Activated naive CD8-positive, alpha-beta T cell treated with anti-CD3 and anti-CD28 coated beads, Interleukin-2, amount 50 U/mL, for 24 hours (primary cell): ENCODE measurements at regions not wholly inside any gene's neighbourhood (a gene's known extent, or its start where the extent isn't known, plus 50 kb on each side); places are given as distances from the start of the nearest gene placed in this dataset.

Experiments used
- ATAC-seq: fragments of 150-1000 bp; cut with Tn5 transposase; one replicate; pipeline ENCODE4 v1.10.0; 2021
- DNase-seq: peaks from one replicate; pipeline ENCODE4 v3.0.0; 2021
- H3K27ac Mint-ChIP-seq: one replicate; pipeline ENCODE4 v1.8.0; 2021; ENCODE audit warnings: mild to moderate bottlenecking, mixed read lengths
- H3K27me3 Mint-ChIP-seq: one replicate; pipeline ENCODE4 v1.8.0; 2021; ENCODE audit warnings: mixed read lengths
- H3K36me3 Mint-ChIP-seq: one replicate; pipeline ENCODE4 v1.8.0; 2021; ENCODE audit warnings: low read depth, mixed read lengths
- H3K4me1 Mint-ChIP-seq: one replicate; pipeline ENCODE4 v1.8.0; 2021; ENCODE audit warnings: mixed read lengths
- H3K4me3 Mint-ChIP-seq: one replicate; pipeline ENCODE4 v1.8.0; 2021; ENCODE audit warnings: mild to moderate bottlenecking, moderate library complexity, mixed read lengths
- H3K9me3 Mint-ChIP-seq: one replicate; pipeline ENCODE4 v1.8.0; 2021; ENCODE audit warnings: mixed read lengths

- H3K27me3 Mint-ChIP-seq: no peaks in the 10 kb centered on the region
- ATAC-seq: no peak
- H3K36me3 Mint-ChIP-seq: no peaks in the 10 kb centered on the region
- no peak for DNase-seq
- H3K9me3 Mint-ChIP-seq: peaks cover 4% of the 10 kb centered on the region
- no peak overlapping the region for H3K27ac Mint-ChIP-seq
- H3K4me3 Mint-ChIP-seq: no peak overlapping the region
- H3K4me1 Mint-ChIP-seq: no peaks in the 10 kb centered on the region
Measured at GRCh38 chr13:72424059-72424458, 303.4 kb downstream of the MZT1 start.

- Mint-ChIP-seq H3K27ac (no peak overlapping the region), H3K4me1 (no peaks in the 10 kb centered on the region), H3K36me3 (no peaks in the 10 kb centered on the region), H3K9me3 (peaks cover 4% of the 10 kb centered on the region), H3K27me3 (no peaks in the 10 kb centered on the region), H3K4me3 (no peak overlapping the region)
- no peak for ATAC-seq
- DNase-seq: no peak
Measured at GRCh38 chr13:72415817-72416216, 311.6 kb downstream of the MZT1 start.

DNA sequence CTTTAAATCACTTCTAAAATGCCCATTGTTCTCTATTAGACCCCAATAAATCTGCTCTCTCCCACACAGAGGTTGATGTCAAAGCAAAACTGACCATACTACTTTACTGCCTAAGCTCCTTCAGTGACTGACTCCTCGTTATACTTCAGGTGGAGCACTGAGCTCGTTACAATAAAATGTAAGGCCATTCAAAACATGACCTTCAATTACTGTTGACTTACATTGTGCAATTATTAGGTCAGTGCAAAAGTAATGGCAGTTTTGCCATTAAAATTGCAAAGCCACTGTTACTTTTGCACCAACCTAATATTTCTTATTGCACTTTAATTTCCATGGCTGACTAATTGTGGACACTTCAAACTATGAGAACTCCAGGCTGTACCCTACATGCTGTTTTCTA lies 314.9 kb downstream of the MZT1 start:
- DNase-seq (no peak), ATAC-seq (no peak)
- Mint-ChIP-seq H3K27me3 (no peaks in the 10 kb centered on the region), H3K9me3 (no peaks in the 10 kb centered on the region), H3K4me1 (no peaks in the 10 kb centered on the region), H3K27ac (no peak overlapping the region), H3K36me3 (no peaks in the 10 kb centered on the region), H3K4me3 (no peak overlapping the region)

GRCh38 chr13:72405441-72405840 lies 322.0 kb downstream of the MZT1 start:
- H3K36me3 Mint-ChIP-seq: no peaks in the 10 kb centered on the region
- H3K27me3 Mint-ChIP-seq: no peaks in the 10 kb centered on the region
- H3K9me3 Mint-ChIP-seq: no peaks in the 10 kb centered on the region
- H3K4me1 Mint-ChIP-seq: no peaks in the 10 kb centered on the region
- DNase-seq: no peak
- ATAC-seq: no peak
- H3K4me3 Mint-ChIP-seq: no peak overlapping the region
- H3K27ac Mint-ChIP-seq: no peak overlapping the region

GRCh38 chr13:72403396-72404010 lies 323.9 kb downstream of the MZT1 start:
- no peak for ATAC-seq
- DNase-seq: no peak

GRCh38 chr13:72400856-72401255 lies 326.6 kb downstream of the MZT1 start:
- ATAC-seq: no peak
- no peak for DNase-seq
- no peaks in the 10 kb centered on the region for H3K27me3 Mint-ChIP-seq

More at GRCh38 chr13:72403396-72404010, 323.9 kb downstream of the MZT1 start:
- Mint-ChIP-seq H3K9me3 (peaks cover 6% of the 10 kb centered on the region), H3K36me3 (no peaks in the 10 kb centered on the region), H3K4me1 (no peaks in the 10 kb centered on the region), H3K4me3 (no peak overlapping the region), H3K27me3 (no peaks in the 10 kb centered on the region), H3K27ac (no peak overlapping the region)

DNA sequence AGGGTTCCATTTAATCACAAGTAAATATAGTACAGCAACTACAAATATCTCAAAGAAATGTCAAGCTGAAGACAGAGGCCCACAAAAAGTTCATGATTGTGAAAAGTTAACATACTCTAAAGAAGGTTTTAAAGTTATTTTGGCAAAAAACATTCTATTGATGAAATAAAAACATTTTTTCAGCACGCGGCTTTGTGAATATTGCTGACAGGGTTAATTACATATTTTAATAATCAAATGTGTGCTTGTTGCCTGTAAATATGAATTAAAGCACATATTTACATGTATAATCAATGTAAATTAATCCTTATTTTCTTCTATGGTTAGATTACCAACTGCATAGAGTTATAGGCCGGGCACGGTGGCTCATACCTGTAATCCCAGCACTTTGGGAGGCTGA lies 328.1 kb downstream of the MZT1 start:
- no peaks in the 10 kb centered on the region for H3K27me3 Mint-ChIP-seq

More at GRCh38 chr13:72400856-72401255, 326.6 kb downstream of the MZT1 start:
- Mint-ChIP-seq H3K27ac (no peak overlapping the region), H3K4me1 (no peaks in the 10 kb centered on the region), H3K9me3 (peaks cover 6% of the 10 kb centered on the region), H3K36me3 (no peaks in the 10 kb centered on the region), H3K4me3 (no peak overlapping the region)

DNA sequence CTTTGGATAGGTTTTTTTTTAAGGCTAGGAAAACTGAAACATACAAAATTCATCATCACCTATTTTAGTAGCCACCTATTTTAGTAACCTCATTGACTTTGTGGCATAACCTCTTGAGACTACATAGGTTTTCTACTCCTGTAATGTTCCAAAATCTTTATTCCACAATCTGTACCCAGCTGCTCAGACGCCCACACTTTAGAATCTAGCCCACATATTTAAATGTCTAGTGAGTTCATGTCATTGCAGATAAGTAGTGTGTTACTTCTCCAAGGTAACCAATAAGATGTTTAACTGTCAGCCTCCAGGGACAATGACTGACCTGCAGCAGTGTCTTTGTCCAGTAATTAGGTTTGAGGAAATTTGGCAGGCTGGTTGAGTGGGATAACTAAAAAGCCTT lies 330.2 kb downstream of the MZT1 start:
- Mint-ChIP-seq H3K36me3 (no peaks in the 10 kb centered on the region), H3K9me3 (peaks cover 6% of the 10 kb centered on the region), H3K27me3 (no peaks in the 10 kb centered on the region), H3K4me1 (no peaks in the 10 kb centered on the region), H3K4me3 (no peak overlapping the region), H3K27ac (no peak overlapping the region)
- ATAC-seq (no peak), DNase-seq (no peak)

More for the DNA sequence above, 328.1 kb downstream of the MZT1 start:
- H3K27ac Mint-ChIP-seq: no peak overlapping the region
- no peak overlapping the region for H3K4me3 Mint-ChIP-seq
- ATAC-seq (no peak), DNase-seq (no peak)
- no peaks in the 10 kb centered on the region for H3K4me1 Mint-ChIP-seq
- H3K9me3 Mint-ChIP-seq: peaks cover 6% of the 10 kb centered on the region
- H3K36me3 Mint-ChIP-seq: no peaks in the 10 kb centered on the region

DNA sequence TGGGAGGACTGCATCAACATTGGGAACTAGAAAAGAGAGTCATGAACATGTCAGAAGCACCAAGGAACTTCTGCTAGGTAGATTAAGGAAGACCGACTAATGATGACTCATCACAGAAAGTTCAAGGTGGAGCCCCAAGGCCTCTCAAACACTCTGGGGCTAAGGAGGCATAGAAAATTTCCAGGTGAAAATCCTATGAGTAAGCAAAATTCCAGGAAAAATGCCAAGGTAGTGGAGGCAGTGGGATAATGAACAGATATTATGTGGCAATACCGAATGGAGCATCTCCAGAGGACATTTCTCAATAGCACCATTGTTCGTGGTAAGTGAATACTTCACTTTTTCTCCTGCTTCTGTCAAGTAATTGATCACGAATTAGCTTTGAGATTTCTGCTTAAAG lies 336.5 kb downstream of the MZT1 start:
- no peaks in the 10 kb centered on the region for H3K4me1 Mint-ChIP-seq
- no peaks in the 10 kb centered on the region for H3K27me3 Mint-ChIP-seq
- ATAC-seq (no peak), DNase-seq (no peak)
- no peaks in the 10 kb centered on the region for H3K9me3 Mint-ChIP-seq
- H3K27ac Mint-ChIP-seq: no peak overlapping the region
- no peak overlapping the region for H3K4me3 Mint-ChIP-seq
- H3K36me3 Mint-ChIP-seq: no peaks in the 10 kb centered on the region

DNA sequence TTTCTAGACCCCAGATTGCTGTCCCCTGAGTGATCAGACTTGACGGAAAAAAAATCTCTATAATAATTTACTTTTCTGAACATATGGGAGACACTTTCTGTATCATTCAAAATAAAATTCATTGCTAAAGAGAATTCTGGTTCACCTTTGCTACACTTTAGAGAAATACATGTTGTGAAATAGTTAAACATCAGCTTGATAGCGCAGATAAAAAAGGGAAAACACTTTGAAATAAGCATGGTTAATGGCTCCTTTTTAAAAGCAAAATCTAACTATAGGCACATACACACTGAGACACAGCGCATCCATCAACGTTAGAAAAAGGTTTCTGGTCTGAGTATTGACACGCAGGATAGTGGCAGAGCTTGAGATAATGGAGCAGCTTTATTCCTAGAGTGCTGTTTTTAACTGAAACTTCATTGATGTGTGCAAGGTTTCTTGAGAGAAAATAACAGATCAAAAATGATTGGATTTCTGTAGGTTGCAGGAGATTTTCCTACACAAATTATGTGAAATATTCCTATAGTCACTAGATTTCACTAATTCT lies 341.2 kb downstream of the MZT1 start:
- DNase-seq (no peak), ATAC-seq (no peak)
- H3K36me3 Mint-ChIP-seq: no peaks in the 10 kb centered on the region
- H3K27ac Mint-ChIP-seq: no peak overlapping the region
- no peaks in the 10 kb centered on the region for H3K9me3 Mint-ChIP-seq
- H3K27me3 Mint-ChIP-seq: no peaks in the 10 kb centered on the region
- H3K4me1 Mint-ChIP-seq: no peaks in the 10 kb centered on the region
- H3K4me3 Mint-ChIP-seq: no peak overlapping the region

- DNase-seq: no peak
- Mint-ChIP-seq H3K4me3 (no peak overlapping the region), H3K27me3 (no peaks in the 10 kb centered on the region), H3K9me3 (no peaks in the 10 kb centered on the region), H3K27ac (no peak overlapping the region), H3K36me3 (no peaks in the 10 kb centered on the region), H3K4me1 (no peaks in the 10 kb centered on the region)
- ATAC-seq: no peak
Measured at GRCh38 chr13:72384879-72385278, 342.6 kb downstream of the MZT1 start.

GRCh38 chr13:72384186-72384823 lies 343.1 kb downstream of the MZT1 start:
- no peaks in the 10 kb centered on the region for H3K27me3 Mint-ChIP-seq
- H3K36me3 Mint-ChIP-seq: no peaks in the 10 kb centered on the region
- H3K4me1 Mint-ChIP-seq: no peaks in the 10 kb centered on the region
- no peak overlapping the region for H3K4me3 Mint-ChIP-seq
- DNase-seq: no peak
- H3K9me3 Mint-ChIP-seq: no peaks in the 10 kb centered on the region
- ATAC-seq: no peak
- H3K27ac Mint-ChIP-seq: no peak overlapping the region

GRCh38 chr13:72383646-72384045 lies 343.8 kb downstream of the MZT1 start:
- H3K36me3 Mint-ChIP-seq: no peaks in the 10 kb centered on the region
- no peak overlapping the region for H3K27ac Mint-ChIP-seq
- H3K4me3 Mint-ChIP-seq: no peak overlapping the region
- no peaks in the 10 kb centered on the region for H3K27me3 Mint-ChIP-seq
- H3K9me3 Mint-ChIP-seq: no peaks in the 10 kb centered on the region
- H3K4me1 Mint-ChIP-seq: no peaks in the 10 kb centered on the region
- ATAC-seq: no peak
- no peak for DNase-seq

GRCh38 chr13:72379581-72379980 lies 347.8 kb downstream of the MZT1 start:
- Mint-ChIP-seq H3K4me1 (no peaks in the 10 kb centered on the region), H3K36me3 (no peaks in the 10 kb centered on the region), H3K4me3 (no peak overlapping the region), H3K9me3 (no peaks in the 10 kb centered on the region), H3K27me3 (no peaks in the 10 kb centered on the region), H3K27ac (no peak overlapping the region)
- no peak for ATAC-seq
- DNase-seq: no peak

GRCh38 chr13:72368031-72368430 lies 359.4 kb downstream of the MZT1 start:
- H3K27ac Mint-ChIP-seq: no peak overlapping the region
- DNase-seq (no peak), ATAC-seq (no peak)
- no peak overlapping the region for H3K4me3 Mint-ChIP-seq
- no peaks in the 10 kb centered on the region for H3K27me3 Mint-ChIP-seq
- no peaks in the 10 kb centered on the region for H3K36me3 Mint-ChIP-seq
- H3K9me3 Mint-ChIP-seq: no peaks in the 10 kb centered on the region
- no peaks in the 10 kb centered on the region for H3K4me1 Mint-ChIP-seq
